ENCODE measurements at regions not wholly inside any gene's neighbourhood (a gene's known extent, or its start where the extent isn't known, plus 50 kb on each side); places are given as distances from the start of the nearest gene placed in this dataset.

DNA sequence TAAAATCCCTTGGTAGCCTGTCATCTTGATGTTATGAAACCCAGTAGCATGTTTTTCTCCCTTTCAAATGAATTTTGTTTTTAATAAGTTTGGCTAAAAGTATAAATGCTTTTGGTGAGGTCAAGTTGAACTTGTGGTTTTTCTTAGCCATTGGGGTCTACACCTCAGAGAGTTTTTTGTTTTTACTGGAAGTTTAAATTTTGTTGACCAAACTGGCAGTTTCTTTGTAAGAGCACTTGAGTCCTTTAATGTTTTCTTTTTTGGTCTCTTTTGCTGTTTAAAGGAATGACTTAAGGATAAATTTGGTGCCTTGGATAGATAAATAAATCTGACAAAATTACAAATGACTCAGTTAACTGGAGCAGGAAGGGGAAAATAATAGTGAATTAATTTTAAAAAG lies 577.3 kb downstream of the SATB2 start:
- no peak overlapping the region for H3K4me3 ChIP-seq (ENCODE audit: low read depth in 1 of 3, low read length in 3 of 3)
- no peak for DNase-seq (ENCODE audit: low spot score)
- TF ChIP-seq RAD21 (IDR thresholded peaks at IDR 0.05): no peak
- TF ChIP-seq REST (IDR thresholded peaks at IDR 0.05): no peak
- TF ChIP-seq GABPA (IDR thresholded peaks at IDR 0.05 in 1 of 2, conservative IDR thresholded peaks at IDR 0.05 in 1 of 2): no peak
- TF ChIP-seq MAX (IDR thresholded peaks at IDR 0.05): no peak
- TF ChIP-seq, protein P1, sequence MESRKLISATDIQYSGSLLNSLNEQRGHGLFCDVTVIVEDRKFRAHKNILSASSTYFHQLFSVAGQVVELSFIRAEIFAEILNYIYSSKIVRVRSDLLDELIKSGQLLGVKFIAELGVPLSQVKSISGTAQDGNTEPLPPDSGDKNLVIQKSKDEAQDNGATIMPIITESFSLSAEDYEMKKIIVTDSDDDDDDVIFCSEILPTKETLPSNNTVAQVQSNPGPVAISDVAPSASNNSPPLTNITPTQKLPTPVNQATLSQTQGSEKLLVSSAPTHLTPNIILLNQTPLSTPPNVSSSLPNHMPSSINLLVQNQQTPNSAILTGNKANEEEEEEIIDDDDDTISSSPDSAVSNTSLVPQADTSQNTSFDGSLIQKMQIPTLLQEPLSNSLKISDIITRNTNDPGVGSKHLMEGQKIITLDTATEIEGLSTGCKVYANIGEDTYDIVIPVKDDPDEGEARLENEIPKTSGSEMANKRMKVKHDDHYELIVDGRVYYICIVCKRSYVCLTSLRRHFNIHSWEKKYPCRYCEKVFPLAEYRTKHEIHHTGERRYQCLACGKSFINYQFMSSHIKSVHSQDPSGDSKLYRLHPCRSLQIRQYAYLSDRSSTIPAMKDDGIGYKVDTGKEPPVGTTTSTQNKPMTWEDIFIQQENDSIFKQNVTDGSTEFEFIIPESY (IDR thresholded peaks at IDR 0.05): no peak
- no peak for TF ChIP-seq FOXA1 (IDR thresholded peaks at IDR 0.05)
- no peak for TF ChIP-seq SP1 (IDR thresholded peaks at IDR 0.05)
- TF ChIP-seq HNF4G (IDR thresholded peaks at IDR 0.05): no peak

GRCh38 chr2:198874472-198874858 lies 583.3 kb downstream of the SATB2 start:
- Histone ChIP-seq H3K36me3 (ENCODE audit: control insufficient read depth in 4 of 4, insufficient read depth in 3 of 4, low read depth in 1 of 4, low read length in 3 of 4) (no peaks in the 10 kb centered on the region), H3K27ac (ENCODE audit: low read depth in 1 of 2, low read length in 2 of 2) (no peak overlapping the region), H3K9ac (ENCODE audit: low read depth in 1 of 2, low read length in 2 of 2) (no peak overlapping the region), H3K9me3 (ENCODE audit: control insufficient read depth in 4 of 4, low read length in 3 of 4) (no peaks in the 10 kb centered on the region), H3K27me3 (ENCODE audit: control insufficient read depth in 4 of 4, insufficient read depth in 4 of 4, low read length in 3 of 4) (no peaks in the 10 kb centered on the region), H3K4me3 (ENCODE audit: low read depth in 1 of 3, low read length in 3 of 3) (no peak overlapping the region), H3K4me1 (ENCODE audit: control insufficient read depth in 4 of 4, insufficient read depth in 4 of 4, low read length in 3 of 4) (no peaks in the 10 kb centered on the region)
- TF ChIP-seq FOXA2 (IDR thresholded peaks at IDR 0.05) (no peak), CTCF (IDR thresholded peaks at IDR 0.05; ENCODE audit: low read depth, low read length, missing input control) (no peak), FOXA1 (IDR thresholded peaks at IDR 0.05) (no peak), JUND (IDR thresholded peaks at IDR 0.05) (no peak), EGR1 (IDR thresholded peaks at IDR 0.05; ENCODE audit: low read depth in 2 of 2) (no peak), GABPA (IDR thresholded peaks at IDR 0.05 in 1 of 2, conservative IDR thresholded peaks at IDR 0.05 in 1 of 2) (no peak), HNF4G (IDR thresholded peaks at IDR 0.05) (no peak), RXRA (IDR thresholded peaks at IDR 0.05) (no peak), SP1 (IDR thresholded peaks at IDR 0.05) (no peak)
- 60% methylated on average over 2 of the region's 2 CpGs for WGBS
- no peak for DNase-seq (ENCODE audit: low spot score)

More for the DNA sequence above, 577.3 kb downstream of the SATB2 start:
- Histone ChIP-seq H3K27me3 (ENCODE audit: control insufficient read depth in 4 of 4, insufficient read depth in 4 of 4, low read length in 3 of 4) (no peaks in the 10 kb centered on the region), H3K36me3 (ENCODE audit: control insufficient read depth in 4 of 4, insufficient read depth in 3 of 4, low read depth in 1 of 4, low read length in 3 of 4) (no peaks in the 10 kb centered on the region), H3K9ac (ENCODE audit: low read depth in 1 of 2, low read length in 2 of 2) (no peak overlapping the region), H3K9me3 (ENCODE audit: control insufficient read depth in 4 of 4, low read length in 3 of 4) (no peaks in the 10 kb centered on the region), H3K27ac (ENCODE audit: low read depth in 1 of 2, low read length in 2 of 2) (no peak overlapping the region), H3K4me1 (ENCODE audit: control insufficient read depth in 4 of 4, insufficient read depth in 4 of 4, low read length in 3 of 4) (no peaks in the 10 kb centered on the region)

Measured in liver (tissue), 8 donors.